Body of pancreas (tissue), 4 donors: ENCODE measurements at regions not wholly inside any gene's neighbourhood (a gene's known extent, or its start where the extent isn't known, plus 50 kb on each side); places are given as distances from the start of the nearest gene placed in this dataset.

Experiments used
- POLR2A ChIP-seq, 3 donors: fragments of 450-650 bp; IDR thresholded peaks; one replicate each; pipeline ENCODE4 v1.6.1; 2016; ENCODE audit warnings: antibody characterized with exemption in 3 of 3, mild to moderate bottlenecking in 2 of 3
- TF ChIP-seq, protein P1 (sequence below), 7 experiments: fragments of 450-650 bp in 4 of 7; fragments of 200-600 bp in 3 of 7; sonication (generic) in 3 of 7; IDR thresholded peaks; one replicate each; pipeline ENCODE4 v1.5.1; 2016 to 2019; ENCODE audit warnings: antibody characterized with exemption in 7 of 7

DNA sequence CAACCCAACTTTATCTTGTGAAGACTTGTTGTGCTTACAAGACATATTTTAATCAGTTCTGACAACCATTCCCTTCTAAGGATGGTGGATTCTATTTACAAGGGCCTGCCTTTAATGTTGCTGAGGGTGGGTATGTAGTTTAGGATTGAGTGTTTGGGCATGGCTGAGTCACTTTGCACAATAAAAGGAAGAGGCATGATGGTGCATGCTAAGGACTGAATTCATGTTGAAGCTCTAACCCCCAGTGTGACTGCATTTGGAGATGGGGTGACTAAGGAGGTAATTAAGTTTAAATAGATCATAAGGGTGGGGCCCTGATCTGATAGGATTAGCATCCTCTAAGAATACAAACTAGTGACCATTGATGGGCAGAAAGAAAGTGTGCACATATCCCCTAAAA is 196.1 kb upstream of the HS3ST3A1 start:
- TF ChIP-seq, protein P1, sequence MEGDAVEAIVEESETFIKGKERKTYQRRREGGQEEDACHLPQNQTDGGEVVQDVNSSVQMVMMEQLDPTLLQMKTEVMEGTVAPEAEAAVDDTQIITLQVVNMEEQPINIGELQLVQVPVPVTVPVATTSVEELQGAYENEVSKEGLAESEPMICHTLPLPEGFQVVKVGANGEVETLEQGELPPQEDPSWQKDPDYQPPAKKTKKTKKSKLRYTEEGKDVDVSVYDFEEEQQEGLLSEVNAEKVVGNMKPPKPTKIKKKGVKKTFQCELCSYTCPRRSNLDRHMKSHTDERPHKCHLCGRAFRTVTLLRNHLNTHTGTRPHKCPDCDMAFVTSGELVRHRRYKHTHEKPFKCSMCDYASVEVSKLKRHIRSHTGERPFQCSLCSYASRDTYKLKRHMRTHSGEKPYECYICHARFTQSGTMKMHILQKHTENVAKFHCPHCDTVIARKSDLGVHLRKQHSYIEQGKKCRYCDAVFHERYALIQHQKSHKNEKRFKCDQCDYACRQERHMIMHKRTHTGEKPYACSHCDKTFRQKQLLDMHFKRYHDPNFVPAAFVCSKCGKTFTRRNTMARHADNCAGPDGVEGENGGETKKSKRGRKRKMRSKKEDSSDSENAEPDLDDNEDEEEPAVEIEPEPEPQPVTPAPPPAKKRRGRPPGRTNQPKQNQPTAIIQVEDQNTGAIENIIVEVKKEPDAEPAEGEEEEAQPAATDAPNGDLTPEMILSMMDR (IDR thresholded peaks at IDR 0.05), result no peak
- TF ChIP-seq POLR2A (IDR thresholded peaks at IDR 0.05), result no peak
